HG03469 (cell line): ENCODE measurements at regions not wholly inside any gene's neighbourhood (a gene's known extent, or its start where the extent isn't known, plus 50 kb on each side); places are given as distances from the start of the nearest gene placed in this dataset.

Experiments used
- ATAC-seq: cut with Tn5 transposase; IDR thresholded peaks from one replicate; pipeline ENCODE4 v1.9.1; 2021; ENCODE audit warnings: mild to moderate bottlenecking, moderate library complexity, moderate number of reproducible peaks; ENCODE audit not compliant: unreplicated experiment

GRCh38 chr5:119789406-119790117 lies 160.2 kb downstream of the FAM170A start:
- ATAC-seq: no peak

- ATAC-seq: no peak
Observed at GRCh38 chr5:119792161-119792799, 162.9 kb downstream of the FAM170A start.

- no peak for ATAC-seq
Observed at GRCh38 chr5:119795768-119796167, 166.4 kb downstream of the FAM170A start.

- ATAC-seq: no peak
Observed at GRCh38 chr5:119801570-119801969, 172.2 kb downstream of the FAM170A start.

GRCh38 chr5:119808024-119808423 lies 178.7 kb downstream of the FAM170A start:
- ATAC-seq: no peak

GRCh38 chr5:119808474-119808873 lies 179.1 kb downstream of the FAM170A start:
- no peak for ATAC-seq

GRCh38 chr5:119810217-119810616 lies 180.9 kb downstream of the FAM170A start:
- no peak for ATAC-seq

GRCh38 chr5:119811458-119811857 lies 182.1 kb downstream of the FAM170A start:
- no peak for ATAC-seq

- no peak for ATAC-seq
Observed at GRCh38 chr5:119814655-119815054, 185.3 kb downstream of the FAM170A start.

- no peak for ATAC-seq
Observed at GRCh38 chr5:119816055-119816454, 186.7 kb downstream of the FAM170A start.

GRCh38 chr5:119820016-119820415 lies 190.7 kb downstream of the FAM170A start:
- no peak for ATAC-seq

GRCh38 chr5:119820608-119821007 lies 191.2 kb downstream of the FAM170A start:
- no peak for ATAC-seq

GRCh38 chr5:119828541-119828940 lies 199.2 kb downstream of the FAM170A start:
- ATAC-seq: no peak

- no peak for ATAC-seq
Observed at GRCh38 chr5:119829341-119829740, 200.0 kb downstream of the FAM170A start.

GRCh38 chr5:119833176-119833575 lies 203.8 kb downstream of the FAM170A start:
- no peak for ATAC-seq

GRCh38 chr5:119840175-119840574 lies 210.8 kb downstream of the FAM170A start:
- no peak for ATAC-seq

- no peak for ATAC-seq
Observed at GRCh38 chr5:119852140-119852539, 222.8 kb downstream of the FAM170A start.

- no peak for ATAC-seq
Observed at GRCh38 chr5:119860463-119860862, 231.1 kb downstream of the FAM170A start.

- no peak for ATAC-seq
Observed at GRCh38 chr5:119862619-119863018, 233.3 kb downstream of the FAM170A start.

- ATAC-seq: no peak
Observed at GRCh38 chr5:119864286-119864685, 234.9 kb downstream of the FAM170A start.

GRCh38 chr5:119873611-119874010 lies 244.3 kb downstream of the FAM170A start:
- no peak for ATAC-seq

GRCh38 chr5:119876522-119876921 lies 247.2 kb downstream of the FAM170A start:
- no peak for ATAC-seq

GRCh38 chr5:119878712-119879111 lies 249.4 kb downstream of the FAM170A start:
- no peak for ATAC-seq
